ENCODE measurements at regions not wholly inside any gene's neighbourhood (a gene's known extent, or its start where the extent isn't known, plus 50 kb on each side); places are given as distances from the start of the nearest gene placed in this dataset.

GRCh38 chr6:34627296-34627695 lies 69.3 kb downstream of the ILRUN start:
- TF ChIP-seq CTCF (IDR thresholded peaks at IDR 0.05): no peak
- TF ChIP-seq POLR2A (IDR thresholded peaks at IDR 0.05): no peak

Data from lower leg skin (tissue), 3 donors.